SU-DHL-6 (cell line): ENCODE measurements at regions not wholly inside any gene's neighbourhood (a gene's known extent, or its start where the extent isn't known, plus 50 kb on each side); places are given as distances from the start of the nearest gene placed in this dataset.

Experiments used
- H2AFZ ChIP-seq: fragments of 200-600 bp; sonication (generic); 2 replicates; pipeline ENCODE4 v1.6.1; 2014; ENCODE audit warnings: low read depth, mild to moderate bottlenecking, moderate library complexity, mixed read lengths, antibody characterized with exemption, low read length; ENCODE audit not compliant: severe bottlenecking
- H3F3A ChIP-seq: fragments of 200-600 bp; shearing (Covaris generic); 2 replicates; pipeline ENCODE4 v1.6.0; 2016; ENCODE audit warnings: antibody characterized with exemption, mild to moderate bottlenecking; ENCODE audit not compliant: insufficient read depth
- H3K27ac ChIP-seq: fragments of 200-600 bp; sonication (generic); 2 replicates; pipeline ENCODE4 v1.5.1; 2016; ENCODE audit warnings: low read depth, mild to moderate bottlenecking, low read length, moderate library complexity, mixed read lengths
- H3K27me3 ChIP-seq: fragments of 200-600 bp; sonication (generic), shearing (Covaris generic); 2 replicates; pipeline ENCODE4 v1.6.0; 2014; ENCODE audit warnings: mild to moderate bottlenecking, low read length
- H3K36me3 ChIP-seq: fragments of 200-600 bp; sonication (generic); 2 replicates; pipeline ENCODE4 v1.6.1; 2014; ENCODE audit warnings: mild to moderate bottlenecking, low read length, mixed read lengths
- H3K4me2 ChIP-seq: fragments of 300-600, 200-600 bp; shearing (Covaris generic), sonication (generic); 2 replicates; pipeline ENCODE4 v1.6.0; 2014; ENCODE audit warnings: low read length, low read depth, mild to moderate bottlenecking; ENCODE audit not compliant: poor library complexity, severe bottlenecking
- H3K4me3 ChIP-seq: fragments of 200-600 bp; sonication (generic); 2 replicates; pipeline ENCODE4 v1.5.1; 2014; ENCODE audit warnings: antibody characterized with exemption, low read length, mild to moderate bottlenecking, mixed read lengths; ENCODE audit not compliant: insufficient read depth, poor library complexity, severe bottlenecking
- H3K79me2 ChIP-seq: fragments of 200-600 bp; sonication (generic); 2 replicates; pipeline ENCODE4 v1.6.1; 2014; ENCODE audit warnings: mild to moderate bottlenecking, low read length, moderate library complexity; ENCODE audit not compliant: insufficient read depth
- H3K9ac ChIP-seq: fragments of 200-600 bp; sonication (generic); 2 replicates; pipeline ENCODE4 v1.7.0; 2014; ENCODE audit warnings: mild to moderate bottlenecking, low read length
- H3K9me2 ChIP-seq: fragments of 200-600 bp; sonication (generic); replicated peaks from 2 replicates; pipeline ENCODE4 v1.6.1; 2014; ENCODE audit warnings: low read length; ENCODE audit not compliant: insufficient read depth
- H3K9me3 ChIP-seq: fragments of 200-600 bp; sonication (generic); 2 replicates; pipeline ENCODE4 v1.6.1; 2014; ENCODE audit warnings: low read length, mixed read lengths; ENCODE audit not compliant: insufficient read depth
- H4K20me1 ChIP-seq: fragments of 200-600 bp; sonication (generic); 2 replicates; pipeline ENCODE4 v1.6.1; 2014; ENCODE audit warnings: low read depth, mild to moderate bottlenecking, antibody characterized with exemption, low read length, moderate library complexity, mixed read lengths
- EZH2phosphoT487 ChIP-seq: fragments of 200-600 bp; sonication (generic), shearing (Covaris generic); conservative IDR thresholded peaks from 2 replicates; pipeline ENCODE4 v1.6.1; 2018; ENCODE audit warnings: mild to moderate bottlenecking, antibody characterized with exemption, low read length, moderate library complexity, mixed read lengths
- TF ChIP-seq, protein P1 (sequence below): fragments of 200-600 bp; sonication (generic); IDR thresholded peaks from one replicate; pipeline ENCODE4 v1.5.1; 2017; ENCODE audit warnings: antibody characterized with exemption, mild to moderate bottlenecking, low read length, moderate library complexity; ENCODE audit not compliant: insufficient read depth, poor library complexity, severe bottlenecking

DNA sequence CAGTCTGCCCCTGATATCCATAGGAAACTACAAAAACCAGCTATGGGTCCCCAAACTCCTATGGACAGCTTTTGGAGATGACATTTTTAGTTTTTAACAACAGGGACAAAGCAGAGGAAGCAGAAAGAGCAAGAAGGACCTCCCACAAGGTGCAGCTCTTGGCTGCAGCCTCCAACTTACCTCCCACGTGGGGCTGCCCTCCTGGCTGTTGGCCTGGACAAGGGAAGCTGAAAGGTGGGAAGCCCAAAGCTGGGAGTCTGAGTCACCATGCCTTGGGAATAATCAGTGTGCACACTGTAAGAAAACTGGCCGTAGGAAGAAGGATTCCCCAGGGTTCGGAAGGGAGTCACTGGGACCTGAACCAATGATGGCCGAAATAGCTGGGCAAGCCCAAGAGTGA lies 51.8 kb upstream of the PAX1 start:
- Histone ChIP-seq H4K20me1 (no peaks in the 10 kb centered on the region), H3K36me3 (no peaks in the 10 kb centered on the region), H3K9ac (no peak overlapping the region), H3K27ac (no peak overlapping the region), H3K4me2 (no peak overlapping the region), H3K4me3 (no peak overlapping the region), H3K9me3 (no peaks in the 10 kb centered on the region), H2AFZ (no peak overlapping the region), H3K27me3 (no peaks in the 10 kb centered on the region), H3K9me2 (no peaks in the 10 kb centered on the region), H3F3A (no peaks in the 10 kb centered on the region), H3K79me2 (no peaks in the 10 kb centered on the region)
- TF ChIP-seq EZH2phosphoT487, result no peak
- TF ChIP-seq, protein P1, sequence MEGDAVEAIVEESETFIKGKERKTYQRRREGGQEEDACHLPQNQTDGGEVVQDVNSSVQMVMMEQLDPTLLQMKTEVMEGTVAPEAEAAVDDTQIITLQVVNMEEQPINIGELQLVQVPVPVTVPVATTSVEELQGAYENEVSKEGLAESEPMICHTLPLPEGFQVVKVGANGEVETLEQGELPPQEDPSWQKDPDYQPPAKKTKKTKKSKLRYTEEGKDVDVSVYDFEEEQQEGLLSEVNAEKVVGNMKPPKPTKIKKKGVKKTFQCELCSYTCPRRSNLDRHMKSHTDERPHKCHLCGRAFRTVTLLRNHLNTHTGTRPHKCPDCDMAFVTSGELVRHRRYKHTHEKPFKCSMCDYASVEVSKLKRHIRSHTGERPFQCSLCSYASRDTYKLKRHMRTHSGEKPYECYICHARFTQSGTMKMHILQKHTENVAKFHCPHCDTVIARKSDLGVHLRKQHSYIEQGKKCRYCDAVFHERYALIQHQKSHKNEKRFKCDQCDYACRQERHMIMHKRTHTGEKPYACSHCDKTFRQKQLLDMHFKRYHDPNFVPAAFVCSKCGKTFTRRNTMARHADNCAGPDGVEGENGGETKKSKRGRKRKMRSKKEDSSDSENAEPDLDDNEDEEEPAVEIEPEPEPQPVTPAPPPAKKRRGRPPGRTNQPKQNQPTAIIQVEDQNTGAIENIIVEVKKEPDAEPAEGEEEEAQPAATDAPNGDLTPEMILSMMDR, result no peak

DNA sequence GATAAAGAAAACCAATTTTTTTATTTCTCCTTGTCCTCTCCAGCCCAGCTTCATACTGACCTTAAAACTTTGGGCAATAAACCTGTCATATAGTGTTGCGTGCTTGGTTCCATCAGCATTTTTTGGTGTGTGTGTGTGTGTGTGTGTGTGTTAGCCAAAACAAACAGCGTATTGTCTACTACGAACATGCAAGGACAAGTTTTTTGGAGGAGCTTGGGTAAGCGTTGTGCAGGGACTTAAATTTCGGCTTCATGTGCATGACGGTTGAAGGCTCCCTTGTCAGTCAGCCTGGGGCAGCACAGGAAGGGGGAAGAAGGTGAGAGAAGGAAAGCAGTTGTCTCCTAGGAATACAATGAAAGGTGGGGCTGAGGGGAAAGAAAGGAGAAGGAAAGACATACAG lies 62.0 kb upstream of the PAX1 start:
- Histone ChIP-seq H3K4me3 (no peak overlapping the region), H3K4me2 (no peak overlapping the region), H3K27ac (no peak overlapping the region), H2AFZ (no peak overlapping the region), H3K9me2 (no peaks in the 10 kb centered on the region), H3K36me3 (no peaks in the 10 kb centered on the region), H3K9me3 (no peaks in the 10 kb centered on the region), H3K79me2 (no peaks in the 10 kb centered on the region), H3K27me3 (no peaks in the 10 kb centered on the region), H4K20me1 (no peaks in the 10 kb centered on the region), H3K9ac (no peak overlapping the region), H3F3A (no peaks in the 10 kb centered on the region)
- no peak for TF ChIP-seq EZH2phosphoT487
- TF ChIP-seq, protein P1, result no peak

DNA sequence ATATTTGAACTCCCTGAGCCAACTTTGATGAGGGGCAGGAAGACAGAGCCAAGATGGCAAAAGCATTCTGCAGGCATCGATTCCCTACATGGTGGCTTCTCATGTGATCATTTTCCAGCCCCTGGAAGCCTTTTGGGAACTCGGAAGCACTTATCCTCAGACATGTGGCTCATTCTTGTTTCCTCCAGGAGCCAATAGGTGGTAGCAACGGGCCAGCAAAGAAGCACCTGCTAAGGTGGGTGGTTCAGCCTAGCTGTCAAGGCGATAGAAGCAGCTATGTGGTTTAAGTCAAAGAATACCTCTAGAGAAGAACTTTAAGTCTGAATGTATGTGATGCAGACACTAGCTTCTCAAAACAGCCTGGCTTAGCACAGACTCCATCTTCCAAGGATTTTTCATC lies 64.9 kb upstream of the PAX1 start:
- Histone ChIP-seq H3F3A (no peaks in the 10 kb centered on the region), H3K27ac (no peak overlapping the region), H3K79me2 (no peaks in the 10 kb centered on the region), H3K36me3 (no peaks in the 10 kb centered on the region), H3K4me3 (no peak overlapping the region), H3K27me3 (no peaks in the 10 kb centered on the region), H3K9ac (no peak overlapping the region), H4K20me1 (no peaks in the 10 kb centered on the region), H2AFZ (no peak overlapping the region), H3K9me3 (no peaks in the 10 kb centered on the region), H3K9me2 (no peaks in the 10 kb centered on the region), H3K4me2 (no peak overlapping the region)
- TF ChIP-seq, protein P1, result no peak
- TF ChIP-seq EZH2phosphoT487, result no peak

DNA sequence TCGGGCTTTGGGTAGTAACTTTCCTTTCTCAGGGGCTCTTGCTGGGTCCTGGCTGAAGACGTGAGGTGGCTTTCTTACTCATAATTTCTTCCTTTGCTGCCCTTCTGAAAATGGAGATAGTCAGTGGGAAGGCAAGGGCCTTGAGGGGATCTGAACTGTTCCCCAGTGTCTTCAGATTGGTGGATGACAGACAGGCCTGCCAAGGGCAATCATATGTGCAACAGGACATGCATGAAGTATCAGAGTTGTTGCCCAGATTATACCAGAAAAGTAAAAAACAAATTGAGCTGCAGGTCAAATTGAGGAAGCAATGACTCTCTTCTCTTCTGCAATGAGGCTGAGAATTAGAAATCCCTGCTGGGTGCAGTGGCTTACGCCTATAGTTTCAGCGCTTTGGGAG lies 71.6 kb upstream of the PAX1 start:
- no peak overlapping the region for H3K4me2 ChIP-seq

More for the DNA sequence above, 71.6 kb upstream of the PAX1 start:
- Histone ChIP-seq H3K27ac (no peak overlapping the region), H3K9me2 (no peaks in the 10 kb centered on the region), H3K27me3 (no peaks in the 10 kb centered on the region), H3K9me3 (no peaks in the 10 kb centered on the region), H2AFZ (no peak overlapping the region), H3K9ac (no peak overlapping the region), H3K4me3 (no peak overlapping the region), H3K36me3 (no peaks in the 10 kb centered on the region), H4K20me1 (no peaks in the 10 kb centered on the region), H3F3A (no peaks in the 10 kb centered on the region), H3K79me2 (no peaks in the 10 kb centered on the region)
- TF ChIP-seq, protein P1, result no peak
- no peak for TF ChIP-seq EZH2phosphoT487
